ENCODE measurements at regions not wholly inside any gene's neighbourhood (a gene's known extent, or its start where the extent isn't known, plus 50 kb on each side); places are given as distances from the start of the nearest gene placed in this dataset.

DNA sequence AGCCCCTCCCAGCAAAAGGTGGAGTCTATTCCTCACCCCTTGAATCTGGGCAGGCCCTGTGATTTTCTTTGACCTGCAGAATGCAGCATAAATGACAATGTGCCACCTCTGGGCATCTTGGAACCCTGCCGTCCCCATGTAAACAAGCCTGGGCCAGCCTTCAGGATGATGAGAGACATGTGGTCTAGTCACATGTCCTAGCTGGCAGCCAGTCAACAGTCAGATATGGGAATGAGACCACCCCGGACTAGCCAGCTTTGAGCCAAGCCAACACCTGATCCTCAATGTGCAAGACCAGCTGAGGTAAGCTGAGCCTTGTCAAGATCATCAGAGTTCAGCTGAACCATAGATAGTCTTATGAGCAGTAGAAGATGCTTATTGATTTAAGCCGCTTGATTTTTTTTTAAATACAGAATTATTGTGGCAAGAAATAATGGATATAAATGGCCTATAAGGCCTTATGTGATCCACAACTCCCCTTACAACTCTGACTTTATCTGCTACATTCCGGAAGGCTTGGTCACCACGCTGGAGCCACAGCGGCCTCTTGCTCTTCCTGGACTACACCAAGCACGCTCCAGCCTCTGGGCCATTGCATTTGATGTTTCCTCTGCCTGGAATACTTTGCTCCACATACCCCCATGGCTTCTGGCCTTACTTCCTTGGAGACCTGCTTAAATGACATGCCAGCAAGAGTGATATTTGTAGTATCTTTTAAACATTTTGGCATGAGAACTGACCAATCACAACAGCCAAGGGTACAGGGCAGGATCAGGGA, 225.9 kb upstream of the SESN3 start:
- no peak for TF ChIP-seq POLR2A (IDR thresholded peaks at IDR 0.05)
- TF ChIP-seq, protein P1, sequence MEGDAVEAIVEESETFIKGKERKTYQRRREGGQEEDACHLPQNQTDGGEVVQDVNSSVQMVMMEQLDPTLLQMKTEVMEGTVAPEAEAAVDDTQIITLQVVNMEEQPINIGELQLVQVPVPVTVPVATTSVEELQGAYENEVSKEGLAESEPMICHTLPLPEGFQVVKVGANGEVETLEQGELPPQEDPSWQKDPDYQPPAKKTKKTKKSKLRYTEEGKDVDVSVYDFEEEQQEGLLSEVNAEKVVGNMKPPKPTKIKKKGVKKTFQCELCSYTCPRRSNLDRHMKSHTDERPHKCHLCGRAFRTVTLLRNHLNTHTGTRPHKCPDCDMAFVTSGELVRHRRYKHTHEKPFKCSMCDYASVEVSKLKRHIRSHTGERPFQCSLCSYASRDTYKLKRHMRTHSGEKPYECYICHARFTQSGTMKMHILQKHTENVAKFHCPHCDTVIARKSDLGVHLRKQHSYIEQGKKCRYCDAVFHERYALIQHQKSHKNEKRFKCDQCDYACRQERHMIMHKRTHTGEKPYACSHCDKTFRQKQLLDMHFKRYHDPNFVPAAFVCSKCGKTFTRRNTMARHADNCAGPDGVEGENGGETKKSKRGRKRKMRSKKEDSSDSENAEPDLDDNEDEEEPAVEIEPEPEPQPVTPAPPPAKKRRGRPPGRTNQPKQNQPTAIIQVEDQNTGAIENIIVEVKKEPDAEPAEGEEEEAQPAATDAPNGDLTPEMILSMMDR (IDR thresholded peaks at IDR 0.05), result no peak

Measured in Peyer's patch (tissue), 4 donors.